WTC11 (cell line): ENCODE measurements at regions not wholly inside any gene's neighbourhood (a gene's known extent, or its start where the extent isn't known, plus 50 kb on each side); places are given as distances from the start of the nearest gene placed in this dataset.

Experiments
- ATAC-seq: fragments of 200-7000 bp; cut with Tn5 transposase; 2 replicates; pipeline ENCODE4 v1.10.0; 2021; ENCODE audit warnings: mild to moderate bottlenecking, moderate library complexity
- CTCF ChIA-PET: fragments of 300-600 bp; sonication (Branson Sonifier 250); formaldehyde crosslinking; loops from one replicate; lab custom pipeline; 2021; ENCODE audit warnings: antibody characterized with exemption; lab: Charles Lee
- POLR2A ChIA-PET: fragments of 350-600 bp; sonication (Branson Sonifier 250); formaldehyde crosslinking; loops from one replicate; lab custom pipeline; 2021; ENCODE audit warnings: antibody characterized with exemption; lab: Charles Lee
- DNase-seq: peaks from one replicate; pipeline ENCODE4 v3.0.0; 2021; ENCODE audit warnings: low spot score
- H3K27ac Mint-ChIP-seq: 2 replicates; pipeline ENCODE4 v1.8.0; 2021; ENCODE audit warnings: mixed read lengths
- H3K27me3 Mint-ChIP-seq: 2 replicates; pipeline ENCODE4 v1.8.0; 2021; ENCODE audit warnings: low read depth, mild to moderate bottlenecking, moderate library complexity, mixed read lengths
- H3K36me3 Mint-ChIP-seq: 2 replicates; pipeline ENCODE4 v1.8.0; 2021; ENCODE audit warnings: mixed read lengths
- H3K4me1 Mint-ChIP-seq: 2 replicates; pipeline ENCODE4 v1.8.0; 2022; ENCODE audit warnings: mixed read lengths
- H3K4me3 Mint-ChIP-seq: 2 replicates; pipeline ENCODE4 v1.8.0; 2021; ENCODE audit warnings: mild to moderate bottlenecking, moderate library complexity, mixed read lengths
- H3K9me3 Mint-ChIP-seq: 2 replicates; pipeline ENCODE4 v1.8.0; 2021; ENCODE audit warnings: mixed read lengths
- AFF4 ChIP-seq: sonication (generic); formaldehyde crosslinking; IDR thresholded peaks from 2 replicates; pipeline ENCODE4 v1.8.1; 2023; ENCODE audit warnings: mild to moderate bottlenecking, missing genetic modification reagents, borderline replicate concordance
- CDX4 ChIP-seq: fragments of 250-450 bp; sonication (Bioruptor Pico); IDR thresholded peaks from 2 replicates; pipeline ENCODE4 v1.9.0; 2021; ENCODE audit warnings: moderate library complexity, mild to moderate bottlenecking, inconsistent platforms, borderline replicate concordance
- CREB1 ChIP-seq: sonication (generic); formaldehyde crosslinking; IDR thresholded peaks from 2 replicates; pipeline ENCODE4 v1.8.0; 2023; ENCODE audit warnings: mild to moderate bottlenecking, missing genetic modification reagents
- EMX1 ChIP-seq: fragments of 250-450 bp; sonication (Bioruptor Pico); IDR thresholded peaks from 2 replicates; pipeline ENCODE4 v1.8.0; 2021; ENCODE audit warnings: mild to moderate bottlenecking
- ESRRA ChIP-seq: sonication (generic); formaldehyde crosslinking; IDR thresholded peaks from 2 replicates; pipeline ENCODE4 v1.8.1; 2022; ENCODE audit warnings: mild to moderate bottlenecking, missing genetic modification reagents, borderline replicate concordance
- FOXJ3 ChIP-seq: sonication (generic); formaldehyde crosslinking; IDR thresholded peaks from 2 replicates; pipeline ENCODE4 v1.9.0; 2021; ENCODE audit warnings: missing genetic modification reagents, mild to moderate bottlenecking, borderline replicate concordance
- GABPB1 ChIP-seq: sonication (generic); formaldehyde crosslinking; IDR thresholded peaks from 2 replicates; pipeline ENCODE4 v1.8.1; 2023; ENCODE audit warnings: mild to moderate bottlenecking, missing genetic modification reagents
- IRF1 ChIP-seq: sonication (generic); formaldehyde crosslinking; IDR thresholded peaks from 2 replicates; pipeline ENCODE4 v1.8.0; 2023; ENCODE audit warnings: missing genetic modification reagents
- JAZF1 ChIP-seq: fragments of 250-450 bp; sonication (Bioruptor Pico); IDR thresholded peaks from 2 replicates; pipeline ENCODE4 v1.9.0; 2021; ENCODE audit warnings: moderate library complexity, mild to moderate bottlenecking, inconsistent platforms
- JUN ChIP-seq: sonication (generic); formaldehyde crosslinking; IDR thresholded peaks from 2 replicates; pipeline ENCODE4 v1.8.0; 2023; ENCODE audit warnings: mild to moderate bottlenecking, missing genetic modification reagents
- SOX15 ChIP-seq: fragments of 250-450 bp; sonication (Bioruptor Pico); IDR thresholded peaks from 2 replicates; pipeline ENCODE4 v1.9.0; 2021; ENCODE audit warnings: mild to moderate bottlenecking
- TP53 ChIP-seq: sonication (generic); formaldehyde crosslinking; IDR thresholded peaks from 2 replicates; pipeline ENCODE4 v1.8.1; 2023; ENCODE audit warnings: mild to moderate bottlenecking, missing genetic modification reagents
- USF2 ChIP-seq: sonication (generic); formaldehyde crosslinking; IDR thresholded peaks from 2 replicates; pipeline ENCODE4 v1.8.1; 2023; ENCODE audit warnings: mild to moderate bottlenecking, missing genetic modification reagents, moderate library complexity
- ZNF121 ChIP-seq: sonication (generic); formaldehyde crosslinking; IDR thresholded peaks from 2 replicates; pipeline ENCODE4 v1.8.0; 2023; ENCODE audit warnings: missing genetic modification reagents
- ZNF317 ChIP-seq: sonication (generic); formaldehyde crosslinking; IDR thresholded peaks from 2 replicates; pipeline ENCODE4 v1.8.1; 2023; ENCODE audit warnings: low read depth, mild to moderate bottlenecking, moderate library complexity, missing genetic modification reagents, borderline replicate concordance
- ZNF416 ChIP-seq: fragments of 250-450 bp; sonication (Bioruptor Pico); IDR thresholded peaks from 2 replicates; pipeline ENCODE4 v1.9.0; 2021; ENCODE audit warnings: mild to moderate bottlenecking, inconsistent platforms
- TF ChIP-seq, protein P1 (sequence below): sonication (generic); formaldehyde crosslinking; IDR thresholded peaks from 2 replicates; pipeline ENCODE4 v1.8.1; 2022; ENCODE audit warnings: missing genetic modification reagents, borderline replicate concordance
- TF ChIP-seq, protein P2 (sequence below): fragments of 200-600 bp; IDR thresholded peaks from 2 replicates; pipeline ENCODE4 v1.8.0; 2022; ENCODE audit warnings: antibody characterized with exemption
- TF ChIP-seq, protein P3 (sequence below): fragments of 250-450 bp; sonication (Bioruptor Pico); IDR thresholded peaks from 2 replicates; pipeline ENCODE4 v1.9.0; 2021; ENCODE audit warnings: mild to moderate bottlenecking, borderline replicate concordance

GRCh38 chr11:27830206-27830605 is 130.0 kb upstream of the BDNF start:
- CTCF ChIA-PET = no interaction called here
- no peak; the same call in 1 of the 2 replicates for ATAC-seq
- DNase-seq = no peak
- peaks cover 8% of the 10 kb centered on the region for H3K9me3 Mint-ChIP-seq
- POLR2A ChIA-PET = no interaction called here
- peaks cover 6% of the 10 kb centered on the region; the same call in 1 of the 2 replicates for H3K27me3 Mint-ChIP-seq
- no peaks in the 10 kb centered on the region for H3K4me1 Mint-ChIP-seq
- TF ChIP-seq ZNF317 (CRISPR knock-in tag) (no peak), JAZF1 (CRISPR knock-in tag) (no peak), USF2 (CRISPR knock-in tag) (no peak)
- TF ChIP-seq, protein P1, sequence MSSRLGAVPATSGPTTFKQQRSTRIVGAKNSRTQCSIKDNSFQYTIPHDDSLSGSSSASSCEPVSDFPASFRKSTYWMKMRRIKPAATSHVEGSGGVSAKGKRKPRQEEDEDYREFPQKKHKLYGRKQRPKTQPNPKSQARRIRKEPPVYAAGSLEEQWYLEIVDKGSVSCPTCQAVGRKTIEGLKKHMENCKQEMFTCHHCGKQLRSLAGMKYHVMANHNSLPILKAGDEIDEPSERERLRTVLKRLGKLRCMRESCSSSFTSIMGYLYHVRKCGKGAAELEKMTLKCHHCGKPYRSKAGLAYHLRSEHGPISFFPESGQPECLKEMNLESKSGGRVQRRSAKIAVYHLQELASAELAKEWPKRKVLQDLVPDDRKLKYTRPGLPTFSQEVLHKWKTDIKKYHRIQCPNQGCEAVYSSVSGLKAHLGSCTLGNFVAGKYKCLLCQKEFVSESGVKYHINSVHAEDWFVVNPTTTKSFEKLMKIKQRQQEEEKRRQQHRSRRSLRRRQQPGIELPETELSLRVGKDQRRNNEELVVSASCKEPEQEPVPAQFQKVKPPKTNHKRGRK (CRISPR knock-in tag) = no peak
- no peak overlapping the region for H3K27ac Mint-ChIP-seq
- no peak overlapping the region for H3K4me3 Mint-ChIP-seq
- H3K36me3 Mint-ChIP-seq = no peaks in the 10 kb centered on the region

- no peak for DNase-seq
- no peak for TF ChIP-seq ZNF121
- TF ChIP-seq, protein P2, sequence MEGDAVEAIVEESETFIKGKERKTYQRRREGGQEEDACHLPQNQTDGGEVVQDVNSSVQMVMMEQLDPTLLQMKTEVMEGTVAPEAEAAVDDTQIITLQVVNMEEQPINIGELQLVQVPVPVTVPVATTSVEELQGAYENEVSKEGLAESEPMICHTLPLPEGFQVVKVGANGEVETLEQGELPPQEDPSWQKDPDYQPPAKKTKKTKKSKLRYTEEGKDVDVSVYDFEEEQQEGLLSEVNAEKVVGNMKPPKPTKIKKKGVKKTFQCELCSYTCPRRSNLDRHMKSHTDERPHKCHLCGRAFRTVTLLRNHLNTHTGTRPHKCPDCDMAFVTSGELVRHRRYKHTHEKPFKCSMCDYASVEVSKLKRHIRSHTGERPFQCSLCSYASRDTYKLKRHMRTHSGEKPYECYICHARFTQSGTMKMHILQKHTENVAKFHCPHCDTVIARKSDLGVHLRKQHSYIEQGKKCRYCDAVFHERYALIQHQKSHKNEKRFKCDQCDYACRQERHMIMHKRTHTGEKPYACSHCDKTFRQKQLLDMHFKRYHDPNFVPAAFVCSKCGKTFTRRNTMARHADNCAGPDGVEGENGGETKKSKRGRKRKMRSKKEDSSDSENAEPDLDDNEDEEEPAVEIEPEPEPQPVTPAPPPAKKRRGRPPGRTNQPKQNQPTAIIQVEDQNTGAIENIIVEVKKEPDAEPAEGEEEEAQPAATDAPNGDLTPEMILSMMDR = no peak
- no peak for TF ChIP-seq ZNF416
- no peak for TF ChIP-seq SOX15
- no peak for TF ChIP-seq TP53 (CRISPR knock-in tag)
- TF ChIP-seq, protein P3, sequence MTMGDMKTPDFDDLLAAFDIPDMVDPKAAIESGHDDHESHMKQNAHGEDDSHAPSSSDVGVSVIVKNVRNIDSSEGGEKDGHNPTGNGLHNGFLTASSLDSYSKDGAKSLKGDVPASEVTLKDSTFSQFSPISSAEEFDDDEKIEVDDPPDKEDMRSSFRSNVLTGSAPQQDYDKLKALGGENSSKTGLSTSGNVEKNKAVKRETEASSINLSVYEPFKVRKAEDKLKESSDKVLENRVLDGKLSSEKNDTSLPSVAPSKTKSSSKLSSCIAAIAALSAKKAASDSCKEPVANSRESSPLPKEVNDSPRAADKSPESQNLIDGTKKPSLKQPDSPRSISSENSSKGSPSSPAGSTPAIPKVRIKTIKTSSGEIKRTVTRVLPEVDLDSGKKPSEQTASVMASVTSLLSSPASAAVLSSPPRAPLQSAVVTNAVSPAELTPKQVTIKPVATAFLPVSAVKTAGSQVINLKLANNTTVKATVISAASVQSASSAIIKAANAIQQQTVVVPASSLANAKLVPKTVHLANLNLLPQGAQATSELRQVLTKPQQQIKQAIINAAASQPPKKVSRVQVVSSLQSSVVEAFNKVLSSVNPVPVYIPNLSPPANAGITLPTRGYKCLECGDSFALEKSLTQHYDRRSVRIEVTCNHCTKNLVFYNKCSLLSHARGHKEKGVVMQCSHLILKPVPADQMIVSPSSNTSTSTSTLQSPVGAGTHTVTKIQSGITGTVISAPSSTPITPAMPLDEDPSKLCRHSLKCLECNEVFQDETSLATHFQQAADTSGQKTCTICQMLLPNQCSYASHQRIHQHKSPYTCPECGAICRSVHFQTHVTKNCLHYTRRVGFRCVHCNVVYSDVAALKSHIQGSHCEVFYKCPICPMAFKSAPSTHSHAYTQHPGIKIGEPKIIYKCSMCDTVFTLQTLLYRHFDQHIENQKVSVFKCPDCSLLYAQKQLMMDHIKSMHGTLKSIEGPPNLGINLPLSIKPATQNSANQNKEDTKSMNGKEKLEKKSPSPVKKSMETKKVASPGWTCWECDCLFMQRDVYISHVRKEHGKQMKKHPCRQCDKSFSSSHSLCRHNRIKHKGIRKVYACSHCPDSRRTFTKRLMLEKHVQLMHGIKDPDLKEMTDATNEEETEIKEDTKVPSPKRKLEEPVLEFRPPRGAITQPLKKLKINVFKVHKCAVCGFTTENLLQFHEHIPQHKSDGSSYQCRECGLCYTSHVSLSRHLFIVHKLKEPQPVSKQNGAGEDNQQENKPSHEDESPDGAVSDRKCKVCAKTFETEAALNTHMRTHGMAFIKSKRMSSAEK (CRISPR knock-in tag) = no peak
- no peak for TF ChIP-seq GABPB1 (CRISPR knock-in tag)
- TF ChIP-seq EMX1 (CRISPR knock-in tag) = no peak
- TF ChIP-seq CREB1 (CRISPR knock-in tag) = no peak
- no peak for TF ChIP-seq JUN (CRISPR knock-in tag)
- Mint-ChIP-seq H3K9me3 (no peaks in the 10 kb centered on the region), H3K36me3 (no peaks in the 10 kb centered on the region), H3K4me1 (peaks cover 5% of the 10 kb centered on the region; the same call in 1 of the 2 replicates), H3K4me3 (no peak overlapping the region), H3K27ac (no peak overlapping the region), H3K27me3 (peaks cover 22% of the 10 kb centered on the region)
- ChIA-PET POLR2A (no interaction called here), CTCF (no interaction called here)
- no peak for ATAC-seq
These were observed 120.0 kb upstream of the BDNF start for GRCh38 chr11:27820249-27820648.

DNA sequence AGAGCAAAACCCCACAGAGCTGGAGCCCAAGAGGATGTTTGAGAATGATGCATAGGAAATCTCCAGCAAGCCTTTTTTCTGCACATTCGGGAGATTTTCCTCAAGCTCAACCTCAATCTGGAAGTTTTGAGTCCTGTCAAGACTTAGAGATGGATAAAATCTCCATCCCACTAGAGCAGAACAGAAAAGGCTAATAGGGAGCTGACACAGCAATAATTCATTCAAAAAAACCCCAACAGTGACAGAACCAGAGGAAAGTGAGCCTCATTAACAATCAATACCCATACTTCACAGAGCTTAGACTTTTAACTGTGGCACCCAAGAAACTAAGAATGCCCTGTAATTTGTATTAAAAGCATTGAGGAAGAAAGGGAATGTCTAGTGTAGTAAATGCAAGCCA is 115.9 kb upstream of the BDNF start:
- Mint-ChIP-seq H3K9me3 (no peaks in the 10 kb centered on the region), H3K4me1 (no peaks in the 10 kb centered on the region), H3K27ac (no peak overlapping the region), H3K27me3 (peaks cover 57% of the 10 kb centered on the region), H3K4me3 (no peak overlapping the region), H3K36me3 (no peaks in the 10 kb centered on the region)
- DNase-seq (no peak), ATAC-seq (no peak)
- CTCF ChIA-PET = no interaction called here
- POLR2A ChIA-PET = no interaction called here
- TF ChIP-seq AFF4 = no peak
- no peak for TF ChIP-seq CDX4 (CRISPR knock-in tag)
- TF ChIP-seq FOXJ3 (CRISPR knock-in tag) = no peak
- TF ChIP-seq ESRRA (CRISPR knock-in tag) = no peak
- TF ChIP-seq IRF1 = no peak
